ENCODE measurements at regions not wholly inside any gene's neighbourhood (a gene's known extent, or its start where the extent isn't known, plus 50 kb on each side); places are given as distances from the start of the nearest gene placed in this dataset.

GRCh38 chr14:98146416-98146815, 1125.6 kb downstream of the BCL11B start:
- DNase-seq = no peak

GRCh38 chr14:98154254-98154653, 1117.7 kb downstream of the BCL11B start:
- DNase-seq = no peak

- no peak for DNase-seq
Observed at GRCh38 chr14:98156411-98156810, 1115.6 kb downstream of the BCL11B start.

- no peak for DNase-seq
Observed at GRCh38 chr14:98160901-98161300, 1111.1 kb downstream of the BCL11B start.

- no peak for DNase-seq
Observed at GRCh38 chr14:98161356-98161755, 1110.6 kb downstream of the BCL11B start.

- DNase-seq = no peak
Observed at GRCh38 chr14:98162856-98163805, 1108.9 kb downstream of the BCL11B start.

GRCh38 chr14:98163873-98164272, 1108.1 kb downstream of the BCL11B start:
- no peak for DNase-seq

GRCh38 chr14:98165976-98166375, 1106.0 kb downstream of the BCL11B start:
- no peak for DNase-seq

GRCh38 chr14:98167275-98167674, 1104.7 kb downstream of the BCL11B start:
- no peak for DNase-seq

- DNase-seq = no peak
Observed at GRCh38 chr14:98167705-98168104, 1104.3 kb downstream of the BCL11B start.

- DNase-seq = no peak
Observed at GRCh38 chr14:98168211-98168985, 1103.6 kb downstream of the BCL11B start.

GRCh38 chr14:98169170-98169587, 1102.8 kb downstream of the BCL11B start:
- DNase-seq = no peak

GRCh38 chr14:98170575-98170974, 1101.4 kb downstream of the BCL11B start:
- DNase-seq = no peak

GRCh38 chr14:98171654-98172053, 1100.3 kb downstream of the BCL11B start:
- no peak for DNase-seq

- no peak for DNase-seq
Observed at GRCh38 chr14:98172243-98172778, 1099.7 kb downstream of the BCL11B start.

GRCh38 chr14:98173305-98173704, 1098.7 kb downstream of the BCL11B start:
- DNase-seq = peak; percentile 55

- DNase-seq = no peak
Observed at GRCh38 chr14:98174041-98174440, 1098.0 kb downstream of the BCL11B start.

- DNase-seq = no peak
Observed at GRCh38 chr14:98175436-98175835, 1096.6 kb downstream of the BCL11B start.

GRCh38 chr14:98175881-98176280, 1096.1 kb downstream of the BCL11B start:
- no peak for DNase-seq

GRCh38 chr14:98176892-98177291, 1095.1 kb downstream of the BCL11B start:
- no peak for DNase-seq

- DNase-seq = peak; percentile 59
Observed at GRCh38 chr14:98177551-98177950, 1094.4 kb downstream of the BCL11B start.

- no peak for DNase-seq
Observed at GRCh38 chr14:98181241-98181640, 1090.8 kb downstream of the BCL11B start.

GRCh38 chr14:98181768-98182167, 1090.2 kb downstream of the BCL11B start:
- no peak for DNase-seq
